GM23338 (cell line): ENCODE measurements at regions not wholly inside any gene's neighbourhood (a gene's known extent, or its start where the extent isn't known, plus 50 kb on each side); places are given as distances from the start of the nearest gene placed in this dataset.

ENCODE experiments used
- ATAC-seq: fragments of 200-7000 bp; cut with Tn5 transposase; 3 replicates; pipeline ENCODE4 v1.9.1; 2020
- DNase-seq: peaks from one replicate; pipeline ENCODE4 v3.0.0-alpha.2; 2015; ENCODE audit warnings: low spot score
- H2AFZ ChIP-seq: fragments of 200-600 bp; sonication (generic); 2 replicates; pipeline ENCODE4 v1.8.0; 2016; ENCODE audit warnings: antibody characterized with exemption, mild to moderate bottlenecking, moderate library complexity
- H3F3A ChIP-seq: fragments of 200-600 bp; sonication (generic); replicated peaks from 2 replicates; pipeline ENCODE4 v1.8.0; 2017; ENCODE audit warnings: antibody characterized with exemption, mixed run types, low read depth
- H3K27ac ChIP-seq: fragments of 200-600 bp; sonication (generic); 2 replicates; pipeline ENCODE4 v1.6.1; 2016; ENCODE audit warnings: low read depth
- H3K27me3 ChIP-seq: fragments of 200-600 bp; sonication (generic); 2 replicates; pipeline ENCODE4 v1.8.0; 2016; ENCODE audit warnings: mild to moderate bottlenecking, mixed run types, moderate library complexity; ENCODE audit not compliant: insufficient read depth
- H3K36me3 ChIP-seq: fragments of 200-600 bp; sonication (generic); 2 replicates; pipeline ENCODE4 v1.8.0; 2016; ENCODE audit warnings: mild to moderate bottlenecking; ENCODE audit not compliant: insufficient read depth
- H3K4me1 ChIP-seq: fragments of 200-600 bp; sonication (generic); 2 replicates; pipeline ENCODE4 v1.8.0; 2016; ENCODE audit warnings: mild to moderate bottlenecking, moderate library complexity; ENCODE audit not compliant: insufficient read depth
- H3K4me2 ChIP-seq: fragments of 200-600 bp; sonication (generic); 2 replicates; pipeline ENCODE4 v1.7.1; 2017; ENCODE audit warnings: mixed run types
- H3K4me3 ChIP-seq: fragments of 200-600 bp; sonication (generic); 2 replicates; pipeline ENCODE4 v1.6.1; 2016; ENCODE audit warnings: mixed run types
- H3K79me2 ChIP-seq: fragments of 200-600 bp; sonication (generic); replicated peaks from 2 replicates; pipeline ENCODE4 v1.8.0; 2017; ENCODE audit warnings: mild to moderate bottlenecking; ENCODE audit not compliant: insufficient read depth
- H3K9me2 ChIP-seq: fragments of 200-600 bp; sonication (generic); 2 replicates; pipeline ENCODE4 v1.8.0; 2017; ENCODE audit not compliant: insufficient read depth
- H4K20me1 ChIP-seq: fragments of 200-600 bp; sonication (generic); replicated peaks from 2 replicates; pipeline ENCODE4 v1.8.0; 2017; ENCODE audit warnings: mild to moderate bottlenecking; ENCODE audit not compliant: insufficient read depth
- H3K27ac Mint-ChIP-seq: 2 replicates; pipeline ENCODE4 v1.8.0; 2020; ENCODE audit warnings: inconsistent platforms, mild to moderate bottlenecking, moderate library complexity, mixed read lengths
- H3K27me3 Mint-ChIP-seq: 3 replicates; pipeline ENCODE4 v1.8.0; 2022; ENCODE audit warnings: low read depth, mild to moderate bottlenecking, moderate library complexity, mixed read lengths, inconsistent platforms; ENCODE audit not compliant: insufficient read depth, poor library complexity
- H3K36me3 Mint-ChIP-seq: 3 replicates; pipeline ENCODE4 v1.8.0; 2021; ENCODE audit warnings: low read depth, mild to moderate bottlenecking, inconsistent platforms, moderate library complexity, mixed read lengths
- H3K4me1 Mint-ChIP-seq: 3 replicates; pipeline ENCODE4 v1.8.0; 2020; ENCODE audit warnings: mild to moderate bottlenecking, inconsistent platforms, mixed read lengths
- H3K4me3 Mint-ChIP-seq: 3 replicates; pipeline ENCODE4 v1.8.0; 2021; ENCODE audit warnings: moderate library complexity, mild to moderate bottlenecking, inconsistent platforms, mixed read lengths
- H3K9me3 Mint-ChIP-seq: 3 replicates; pipeline ENCODE4 v1.8.0; 2020; ENCODE audit warnings: moderate library complexity, mild to moderate bottlenecking, inconsistent platforms, mixed read lengths
- CREB1 ChIP-seq: fragments of 250-450 bp; sonication (Bioruptor Pico); IDR thresholded peaks from 2 replicates; pipeline ENCODE4 v1.5.0; 2020; ENCODE audit warnings: low read depth, mild to moderate bottlenecking, moderate library complexity
- CTCF ChIP-seq, 2 experiments: fragments of 200-600 bp in 1 of 2; sonication (generic) in 1 of 2; conservative IDR thresholded peaks; 2 replicates each; pipeline versions ENCODE4 v1.5.1 to v1.6.1; 2016 to 2017; ENCODE audit warnings: antibody characterized with exemption in 2 of 2, low read depth in 2 of 2, mild to moderate bottlenecking in 2 of 2, moderate library complexity in 1 of 2
- ETS1 ChIP-seq: IDR thresholded peaks from 2 replicates; pipeline ENCODE4 v1.6.1; 2016; ENCODE audit warnings: antibody characterized with exemption
- EZH2 ChIP-seq: fragments of 200-600 bp; sonication (generic); IDR thresholded peaks from one replicate; pipeline ENCODE4 v1.8.0; 2017; ENCODE audit warnings: antibody characterized with exemption, mild to moderate bottlenecking, low read depth; ENCODE audit not compliant: unreplicated experiment
- EZH2phosphoT487 ChIP-seq: fragments of 200-600 bp; sonication (generic); IDR thresholded peaks from one replicate; pipeline ENCODE4 v1.8.1; 2018; ENCODE audit warnings: antibody characterized with exemption; ENCODE audit not compliant: unreplicated experiment
- JUNB ChIP-seq: IDR thresholded peaks from one replicate; pipeline ENCODE4 v1.6.1; 2016; ENCODE audit warnings: antibody characterized with exemption; ENCODE audit not compliant: unreplicated experiment
- NANOG ChIP-seq: IDR thresholded peaks from 2 replicates; pipeline ENCODE4 v1.6.1; 2016; ENCODE audit warnings: antibody characterized with exemption, borderline replicate concordance
- POLR2AphosphoS5 ChIP-seq: IDR thresholded peaks from 2 replicates; pipeline ENCODE4 v1.6.1; 2016; ENCODE audit warnings: antibody characterized with exemption, low read depth
- REST ChIP-seq: IDR thresholded peaks from one replicate; pipeline ENCODE4 v1.6.1; 2018; ENCODE audit warnings: antibody characterized with exemption; ENCODE audit not compliant: unreplicated experiment
- STAT1 ChIP-seq: IDR thresholded peaks from one replicate; pipeline ENCODE4 v1.6.1; 2016; ENCODE audit warnings: antibody characterized with exemption; ENCODE audit not compliant: unreplicated experiment
- ZNF114 ChIP-seq: fragments of 250-450 bp; sonication (Bioruptor Pico); IDR thresholded peaks from 2 replicates; pipeline ENCODE4 v1.5.0; 2020; ENCODE audit warnings: mild to moderate bottlenecking, moderate library complexity
- ZNF331 ChIP-seq: fragments of 250-450 bp; sonication (Bioruptor Pico); IDR thresholded peaks from 2 replicates; pipeline ENCODE4 v1.5.0; 2020; ENCODE audit warnings: low read depth, mild to moderate bottlenecking, moderate library complexity
- ZNF462 ChIP-seq: fragments of 250-450 bp; sonication (Bioruptor Pico); IDR thresholded peaks from 2 replicates; pipeline ENCODE4 v1.5.0; 2020; ENCODE audit warnings: mild to moderate bottlenecking, moderate library complexity

GRCh38 chr18:64311859-64312258 lies 163.0 kb upstream of the LINC00305 start:
- Histone ChIP-seq H3K27me3 (no peaks in the 10 kb centered on the region), H3K79me2 (no peaks in the 10 kb centered on the region), H3K36me3 (0 out of 2 replicates have a peak, but pooled peaks cover 3% of the 10 kb centered on the region), H2AFZ (no peak overlapping the region), H3K9me2 (peaks cover 8% of the 10 kb centered on the region; the same call in 1 of the 2 replicates), H3K4me1 (no peaks in the 10 kb centered on the region), H3F3A (no peaks in the 10 kb centered on the region), H3K27ac (no peak overlapping the region), H3K4me3 (no peak overlapping the region), H3K4me2 (no peak overlapping the region), H4K20me1 (no peaks in the 10 kb centered on the region)
- ATAC-seq (no peak), DNase-seq (no peak)
- H3K9me3 Mint-ChIP-seq = peaks cover 10% of the 10 kb centered on the region; the same call in 2 of the 3 replicates
- no peaks in the 10 kb centered on the region; the same call in 2 of the 3 replicates for H3K4me1 Mint-ChIP-seq
- H3K27ac Mint-ChIP-seq = no peak overlapping the region
- H3K36me3 Mint-ChIP-seq = peaks cover 6% of the 10 kb centered on the region
- no peak overlapping the region for H3K4me3 Mint-ChIP-seq
- no peaks in the 10 kb centered on the region for H3K27me3 Mint-ChIP-seq
- TF ChIP-seq EZH2 (no peak), ZNF331 (CRISPR knock-in tag) (no peak), NANOG (no peak), ETS1 (no peak), ZNF462 (CRISPR knock-in tag) (no peak), POLR2AphosphoS5 (no peak), JUNB (no peak), CREB1 (CRISPR knock-in tag) (no peak), STAT1 (no peak), EZH2phosphoT487 (no peak), REST (no peak), CTCF (conservative IDR thresholded peaks at IDR 0.05; ENCODE audit: low read depth in 2 of 2) (no peak), ZNF114 (CRISPR knock-in tag) (no peak)
